GM19467 (cell line): ENCODE measurements at regions not wholly inside any gene's neighbourhood (a gene's known extent, or its start where the extent isn't known, plus 50 kb on each side); places are given as distances from the start of the nearest gene placed in this dataset.

Experiments used
- ATAC-seq: cut with Tn5 transposase; IDR thresholded peaks from one replicate; pipeline ENCODE4 v1.9.1; 2021; ENCODE audit warnings: mild to moderate bottlenecking, moderate library complexity; ENCODE audit not compliant: unreplicated experiment

- ATAC-seq: no peak
Observed at GRCh38 chr2:40773291-40773690, 321.4 kb upstream of the SLC8A1 start.

GRCh38 chr2:40783704-40784103 lies 331.8 kb upstream of the SLC8A1 start:
- no peak for ATAC-seq

GRCh38 chr2:40786636-40787035 lies 334.7 kb upstream of the SLC8A1 start:
- no peak for ATAC-seq

- no peak for ATAC-seq
Observed at GRCh38 chr2:40797120-40797519, 345.2 kb upstream of the SLC8A1 start.

- no peak for ATAC-seq
Observed at GRCh38 chr2:40803900-40804299, 352.0 kb upstream of the SLC8A1 start.

- no peak for ATAC-seq
Observed at GRCh38 chr2:40809156-40809555, 357.3 kb upstream of the SLC8A1 start.

GRCh38 chr2:40814616-40815015 lies 362.7 kb upstream of the SLC8A1 start:
- ATAC-seq: no peak

GRCh38 chr2:40820319-40820718 lies 368.4 kb upstream of the SLC8A1 start:
- no peak for ATAC-seq

GRCh38 chr2:40823478-40823877 lies 371.6 kb upstream of the SLC8A1 start:
- ATAC-seq: no peak

- no peak for ATAC-seq
Observed at GRCh38 chr2:40824278-40824677, 372.4 kb upstream of the SLC8A1 start.

GRCh38 chr2:40827392-40827791 lies 375.5 kb upstream of the SLC8A1 start:
- no peak for ATAC-seq

- ATAC-seq: no peak
Observed at GRCh38 chr2:40831321-40831873, 379.5 kb upstream of the SLC8A1 start.

GRCh38 chr2:40841856-40842255 lies 390.0 kb upstream of the SLC8A1 start:
- ATAC-seq: no peak

GRCh38 chr2:40844353-40845277 lies 392.7 kb upstream of the SLC8A1 start:
- ATAC-seq: no peak

- ATAC-seq: no peak
Observed at GRCh38 chr2:40851661-40852060, 399.8 kb upstream of the SLC8A1 start.

- no peak for ATAC-seq
Observed at GRCh38 chr2:40859617-40860016, 407.7 kb upstream of the SLC8A1 start.

GRCh38 chr2:40867829-40868228 lies 415.9 kb upstream of the SLC8A1 start:
- ATAC-seq: no peak

GRCh38 chr2:40872580-40872979 lies 420.7 kb upstream of the SLC8A1 start:
- ATAC-seq: no peak

- no peak for ATAC-seq
Observed at GRCh38 chr2:40874380-40874779, 422.5 kb upstream of the SLC8A1 start.

GRCh38 chr2:40877734-40878288 lies 425.9 kb upstream of the SLC8A1 start:
- ATAC-seq: no peak

- no peak for ATAC-seq
Observed at GRCh38 chr2:40879305-40879704, 427.4 kb upstream of the SLC8A1 start.

- ATAC-seq: no peak
Observed at GRCh38 chr2:40886100-40886499, 434.2 kb upstream of the SLC8A1 start.
